ENCODE measurements at regions not wholly inside any gene's neighbourhood (a gene's known extent, or its start where the extent isn't known, plus 50 kb on each side); places are given as distances from the start of the nearest gene placed in this dataset.

DNA sequence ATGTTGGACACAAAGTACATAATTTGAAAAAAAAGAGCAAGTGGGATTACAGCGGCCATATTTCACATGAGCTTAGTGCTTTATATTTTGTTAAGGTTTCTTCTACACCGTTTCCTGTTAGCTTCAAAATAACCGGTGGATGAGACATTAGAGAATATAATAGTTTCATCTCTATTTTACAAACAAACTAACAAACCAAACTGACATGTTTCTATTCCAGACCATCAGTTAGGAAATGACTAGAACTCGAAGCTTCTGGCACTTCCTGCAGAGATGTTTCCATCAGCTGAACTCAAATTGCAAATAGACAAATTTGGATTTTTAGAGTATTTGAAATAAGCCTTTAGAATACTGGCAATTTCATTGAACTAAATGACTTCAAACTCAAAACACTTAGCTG, 86.5 kb downstream of the MTRR start:
- Mint-ChIP-seq H3K27me3 (ENCODE audit: low read depth) (no peaks in the 10 kb centered on the region), H3K27ac (no peak overlapping the region), H3K4me3 (no peak overlapping the region), H3K9me3 (ENCODE audit: insufficient read depth) (no peaks in the 10 kb centered on the region), H3K36me3 (ENCODE audit: low read depth) (no peaks in the 10 kb centered on the region), H3K4me1 (ENCODE audit: low read depth) (no peaks in the 10 kb centered on the region)
- ChIA-PET CTCF (interaction anchor here (1.0 kb wide), 1 partner anchor 28 kb away, joined by 3 read pairs; no protein-coding TSS in a partner anchor), POLR2A (no interaction called here)
- no peak for ATAC-seq
- DNase-seq, result no peak

DNA sequence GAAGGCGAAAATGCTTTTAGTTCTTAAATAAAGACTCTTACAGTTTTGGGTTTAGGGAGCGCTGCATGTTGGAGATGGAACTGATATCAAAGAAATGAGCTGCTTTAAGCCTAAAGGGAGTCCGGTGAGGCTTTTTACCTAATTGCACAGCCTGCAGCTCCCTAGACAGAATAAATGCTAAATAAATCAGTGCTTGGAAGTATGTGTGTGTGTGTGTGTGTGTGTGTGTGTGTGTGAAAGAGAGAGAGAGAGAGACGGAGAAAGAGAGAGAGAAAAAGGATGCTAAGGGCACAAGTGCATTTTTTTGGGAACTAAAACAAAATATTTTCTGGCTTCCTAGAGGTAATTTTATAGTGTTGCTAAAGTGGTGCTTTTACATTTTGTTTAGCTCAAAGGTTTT, 88.4 kb downstream of the MTRR start:
- Mint-ChIP-seq H3K4me1 (ENCODE audit: low read depth) (no peaks in the 10 kb centered on the region), H3K27me3 (ENCODE audit: low read depth) (no peaks in the 10 kb centered on the region), H3K36me3 (ENCODE audit: low read depth) (no peaks in the 10 kb centered on the region), H3K4me3 (no peak overlapping the region), H3K9me3 (ENCODE audit: insufficient read depth) (no peaks in the 10 kb centered on the region), H3K27ac (no peak overlapping the region)
- ATAC-seq (no peak), DNase-seq (no peak)
- ChIA-PET CTCF (no interaction called here), POLR2A (no interaction called here)

DNA sequence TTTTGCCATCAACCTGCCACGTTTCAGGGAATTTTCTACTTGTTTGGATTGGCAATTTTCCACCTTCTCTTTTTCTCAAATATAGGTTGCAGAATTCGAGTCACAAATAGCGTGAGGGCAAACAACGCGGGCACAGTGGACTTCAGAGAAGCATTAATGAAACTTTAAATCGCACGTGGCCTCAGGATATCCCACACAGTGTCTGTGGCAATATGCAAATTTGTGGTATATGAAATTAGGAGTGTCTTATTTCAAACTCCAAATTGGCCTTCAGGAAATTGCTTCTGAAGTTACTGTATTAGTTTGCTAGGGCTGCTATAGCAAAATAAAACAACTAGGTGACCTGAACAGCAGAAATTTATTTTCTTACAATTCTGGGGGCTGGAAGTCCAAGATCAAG, 91.2 kb downstream of the MTRR start:
- Mint-ChIP-seq H3K4me3 (no peak overlapping the region), H3K9me3 (ENCODE audit: insufficient read depth) (no peaks in the 10 kb centered on the region), H3K4me1 (ENCODE audit: low read depth) (no peaks in the 10 kb centered on the region), H3K36me3 (ENCODE audit: low read depth) (no peaks in the 10 kb centered on the region), H3K27me3 (ENCODE audit: low read depth) (no peaks in the 10 kb centered on the region), H3K27ac (no peak overlapping the region)
- DNase-seq (no peak), ATAC-seq (no peak)
- CTCF ChIA-PET, result no interaction called here
- POLR2A ChIA-PET, result no interaction called here

DNA sequence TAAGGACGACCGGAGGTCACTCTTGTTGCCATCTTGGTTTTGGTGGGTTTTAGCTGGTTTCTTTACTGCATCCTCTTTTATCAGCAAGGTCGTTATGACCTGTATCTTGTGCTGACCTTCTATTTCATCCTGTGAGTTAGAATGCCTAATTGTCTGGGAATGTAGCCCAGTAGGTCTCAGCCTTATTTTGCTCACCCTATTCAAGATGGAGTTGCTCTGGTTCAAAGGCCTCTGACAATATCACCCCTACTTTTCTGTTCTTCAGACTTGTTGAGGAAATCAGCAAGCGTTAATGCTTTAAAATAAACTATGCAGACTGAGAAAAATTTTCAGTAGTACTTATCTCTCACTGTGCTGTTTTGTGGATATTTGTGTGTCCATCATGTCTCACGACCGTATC, 92.6 kb downstream of the MTRR start:
- DNase-seq, result no peak
- Mint-ChIP-seq H3K4me1 (ENCODE audit: low read depth) (no peaks in the 10 kb centered on the region), H3K9me3 (ENCODE audit: insufficient read depth) (no peaks in the 10 kb centered on the region), H3K4me3 (no peak overlapping the region), H3K27me3 (ENCODE audit: low read depth) (no peaks in the 10 kb centered on the region), H3K36me3 (ENCODE audit: low read depth) (no peaks in the 10 kb centered on the region), H3K27ac (no peak overlapping the region)
- ATAC-seq, result no peak
- CTCF ChIA-PET, result no interaction called here
- POLR2A ChIA-PET, result no interaction called here

DNA sequence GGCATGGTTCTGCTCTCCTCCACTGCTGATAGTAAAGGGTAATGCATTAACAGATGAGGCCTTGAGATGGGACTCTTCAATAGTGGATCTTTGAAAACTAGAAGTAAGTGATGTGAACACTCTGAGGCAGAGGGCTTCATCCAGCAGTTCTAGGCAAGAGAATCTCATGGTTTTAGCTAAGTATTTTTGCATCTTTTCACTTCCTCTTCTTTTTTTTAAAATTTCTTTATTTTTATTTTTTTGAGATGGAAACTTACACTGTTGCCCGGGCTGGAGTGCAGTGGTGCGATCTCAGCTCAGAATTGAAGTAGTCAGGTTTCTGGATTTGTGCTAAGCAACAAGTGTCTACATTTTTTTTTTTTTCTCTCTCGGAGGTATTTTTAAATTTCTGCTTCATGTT, 101.9 kb downstream of the MTRR start:
- POLR2A ChIA-PET, result no interaction called here
- Mint-ChIP-seq H3K36me3 (ENCODE audit: low read depth) (no peaks in the 10 kb centered on the region), H3K27ac (no peak overlapping the region), H3K27me3 (ENCODE audit: low read depth) (peaks cover 2% of the 10 kb centered on the region), H3K4me1 (ENCODE audit: low read depth) (no peaks in the 10 kb centered on the region), H3K4me3 (no peak overlapping the region), H3K9me3 (ENCODE audit: insufficient read depth) (no peaks in the 10 kb centered on the region)
- DNase-seq (no peak), ATAC-seq (no peak)
- CTCF ChIA-PET, result no interaction called here

DNA sequence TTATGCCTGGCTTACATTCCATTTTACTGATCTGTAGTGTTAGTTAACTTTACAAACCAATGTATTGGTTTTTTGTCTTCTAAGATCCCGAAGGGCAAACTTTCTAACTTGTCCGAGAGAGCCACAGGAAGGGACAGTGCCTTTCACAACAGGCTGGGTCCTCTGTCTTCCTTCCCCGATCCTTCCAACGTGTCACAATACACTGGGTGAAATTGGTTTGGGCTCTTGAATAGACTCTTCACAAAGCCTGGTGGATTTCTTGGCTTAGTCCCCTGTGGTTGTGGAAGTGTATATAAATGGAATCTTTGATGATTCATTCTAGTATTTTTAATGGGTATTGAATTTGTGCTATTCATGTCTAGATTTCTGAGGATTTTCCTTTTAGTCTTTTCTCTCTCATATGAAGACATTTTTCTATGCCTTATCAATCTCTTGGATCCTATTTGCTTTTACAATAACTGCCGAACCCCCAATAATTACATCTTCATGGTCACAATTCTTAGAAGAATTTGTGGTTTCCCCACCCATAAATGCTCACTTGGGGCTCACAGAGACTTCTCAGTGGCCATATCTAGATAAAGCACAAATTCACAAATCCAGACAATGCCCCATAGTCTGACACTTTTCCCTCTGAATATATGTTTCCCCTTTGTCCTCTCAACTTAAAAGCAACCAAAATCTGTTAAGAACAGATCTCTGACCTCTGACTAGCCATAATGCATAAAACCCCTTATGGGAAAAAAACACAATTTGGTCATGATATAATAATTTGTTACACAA, 107.7 kb downstream of the MTRR start:
- ATAC-seq (no peak), DNase-seq (no peak)
- Mint-ChIP-seq H3K27me3 (ENCODE audit: low read depth) (no peaks in the 10 kb centered on the region), H3K4me3 (no peak overlapping the region), H3K9me3 (ENCODE audit: insufficient read depth) (no peaks in the 10 kb centered on the region), H3K4me1 (ENCODE audit: low read depth) (no peaks in the 10 kb centered on the region), H3K27ac (no peak overlapping the region), H3K36me3 (ENCODE audit: low read depth) (no peaks in the 10 kb centered on the region)
- POLR2A ChIA-PET, result no interaction called here
- CTCF ChIA-PET, result no interaction called here

DNA sequence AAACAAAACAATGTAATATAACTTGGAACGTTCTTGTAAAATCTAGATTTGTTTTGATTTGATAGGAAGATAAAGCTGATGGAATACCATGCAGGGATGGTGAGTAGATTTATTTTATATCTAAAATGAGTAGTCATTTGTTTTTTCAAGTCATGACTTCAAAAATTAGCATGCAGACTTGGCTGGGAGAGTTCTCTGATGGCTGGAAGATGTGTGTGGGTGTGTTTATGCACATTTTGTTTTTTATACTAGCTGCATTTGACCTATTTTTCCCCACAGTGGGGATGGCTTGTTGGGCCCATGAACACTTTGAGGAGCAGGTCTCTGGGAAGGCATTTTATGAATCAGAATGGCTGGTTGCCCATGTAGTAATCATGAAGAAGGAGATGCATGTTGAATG, 109.2 kb downstream of the MTRR start:
- POLR2A ChIA-PET, result no interaction called here
- DNase-seq (no peak), ATAC-seq (no peak)
- Mint-ChIP-seq H3K36me3 (ENCODE audit: low read depth) (no peaks in the 10 kb centered on the region), H3K4me3 (no peak overlapping the region), H3K27ac (no peak overlapping the region), H3K9me3 (ENCODE audit: insufficient read depth) (no peaks in the 10 kb centered on the region), H3K27me3 (ENCODE audit: low read depth) (no peaks in the 10 kb centered on the region), H3K4me1 (ENCODE audit: low read depth) (no peaks in the 10 kb centered on the region)
- CTCF ChIA-PET, result interaction anchor here (0.6 kb wide), 1 partner anchor 317 kb away, joined by 3 read pairs; no protein-coding TSS in a partner anchor

DNA sequence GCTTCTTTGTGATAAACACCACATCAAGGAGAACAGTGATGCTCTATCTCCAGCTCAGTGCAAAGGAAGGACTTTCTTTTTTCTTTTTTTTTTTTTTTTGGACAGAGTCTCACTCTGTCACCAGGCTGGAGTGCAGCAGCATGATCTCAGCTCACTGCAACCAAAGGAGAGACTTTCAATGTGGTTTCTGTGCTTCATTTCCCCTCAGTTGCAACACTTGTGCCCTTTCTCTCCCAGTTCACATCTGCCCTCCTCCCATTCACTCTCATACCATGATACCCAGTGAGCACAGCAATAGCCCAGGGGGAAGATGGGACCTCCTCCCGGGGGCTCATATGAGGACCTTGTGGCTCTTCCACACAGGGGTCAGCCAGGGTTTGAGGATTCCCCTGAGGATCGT, 110.0 kb downstream of the MTRR start:
- no peaks in the 10 kb centered on the region for H3K4me1 Mint-ChIP-seq (ENCODE audit: low read depth)
- H3K36me3 Mint-ChIP-seq (ENCODE audit: low read depth), result no peaks in the 10 kb centered on the region
- no peaks in the 10 kb centered on the region for H3K27me3 Mint-ChIP-seq (ENCODE audit: low read depth)
- DNase-seq (no peak), ATAC-seq (no peak)
- H3K9me3 Mint-ChIP-seq (ENCODE audit: insufficient read depth), result no peaks in the 10 kb centered on the region
- no peak overlapping the region for H3K4me3 Mint-ChIP-seq
- H3K27ac Mint-ChIP-seq, result no peak overlapping the region
- ChIA-PET POLR2A (no interaction called here), CTCF (interaction anchor here (0.6 kb wide), 1 partner anchor 318 kb away, joined by 3 read pairs; no protein-coding TSS in a partner anchor)

DNA sequence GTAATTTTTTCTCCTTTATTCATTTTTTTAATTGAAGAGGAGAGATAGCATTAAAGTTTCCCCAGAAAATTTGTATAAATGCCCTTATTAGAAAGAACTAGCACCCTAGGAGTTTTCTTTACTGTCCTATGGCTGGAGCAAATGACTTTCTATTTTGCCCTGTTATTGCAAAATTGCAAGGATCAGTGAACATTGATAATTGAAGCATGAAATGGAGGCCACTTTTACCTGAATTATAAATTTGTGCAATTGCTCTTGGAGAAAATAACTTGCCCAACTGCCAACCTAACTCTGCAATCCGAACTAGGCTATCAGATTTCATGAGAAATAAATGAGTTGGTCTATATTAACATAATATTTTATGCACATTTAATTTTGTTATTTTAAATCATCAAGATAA, 111.9 kb downstream of the MTRR start:
- POLR2A ChIA-PET, result no interaction called here
- Mint-ChIP-seq H3K27me3 (ENCODE audit: low read depth) (no peaks in the 10 kb centered on the region), H3K27ac (no peak overlapping the region), H3K36me3 (ENCODE audit: low read depth) (no peaks in the 10 kb centered on the region), H3K9me3 (ENCODE audit: insufficient read depth) (no peaks in the 10 kb centered on the region), H3K4me3 (no peak overlapping the region), H3K4me1 (ENCODE audit: low read depth) (no peaks in the 10 kb centered on the region)
- ATAC-seq, result no peak
- no peak for DNase-seq
- CTCF ChIA-PET, result no interaction called here

DNA sequence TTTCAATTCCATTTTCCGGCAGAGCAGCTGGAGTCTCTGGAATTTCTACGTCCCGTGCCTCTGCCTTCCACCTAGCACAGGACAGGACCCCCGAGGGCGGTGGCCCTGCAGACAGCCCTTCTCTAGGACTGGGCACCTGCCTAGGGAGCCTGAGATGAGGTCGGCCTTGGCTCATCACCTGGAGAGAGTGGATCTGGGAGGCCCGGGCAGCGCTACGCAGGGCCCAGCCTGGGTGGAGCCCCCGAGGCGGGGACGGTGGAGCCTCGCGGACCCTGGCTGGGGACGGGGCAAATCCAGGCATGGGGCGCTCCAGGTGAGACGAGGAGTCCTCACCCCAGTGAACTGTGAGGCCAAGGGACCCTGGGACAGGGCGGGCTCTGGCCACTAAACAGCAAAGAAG, 114.5 kb downstream of the MTRR start:
- CTCF ChIA-PET, result no interaction called here
- H3K4me1 Mint-ChIP-seq (ENCODE audit: low read depth), result no peaks in the 10 kb centered on the region

DNA sequence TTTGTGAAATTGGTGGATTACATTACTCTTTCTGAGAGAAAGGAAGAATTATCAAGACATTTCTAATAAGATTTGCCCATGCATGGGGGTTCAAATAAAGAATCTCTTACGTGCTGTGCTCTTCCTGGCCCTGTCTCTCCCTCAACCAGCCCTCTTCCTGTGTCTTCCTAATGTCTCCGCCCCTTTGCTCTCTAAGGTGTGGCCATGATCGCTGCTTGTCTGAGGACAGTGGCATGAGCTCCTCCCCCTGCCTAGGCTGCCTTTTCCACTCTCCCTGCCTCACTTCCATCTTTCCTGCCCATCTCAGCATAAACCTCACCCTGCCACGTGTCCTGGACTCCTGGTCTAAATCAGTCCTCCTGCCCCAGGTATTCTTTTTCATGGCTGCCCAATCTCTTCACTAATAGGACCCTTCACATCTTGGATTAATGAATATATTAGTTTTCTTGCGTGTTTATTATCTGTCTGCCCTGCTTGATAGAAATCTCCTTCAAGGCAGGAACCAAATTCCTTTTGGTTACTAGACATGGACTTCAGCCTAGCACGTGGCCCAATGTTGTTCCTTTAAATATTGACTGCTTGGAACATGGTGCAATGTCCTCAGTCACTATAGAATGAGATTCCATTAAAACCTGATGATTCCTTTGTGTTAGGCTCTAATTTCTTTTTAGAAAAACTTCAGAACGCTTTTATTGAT, 122.3 kb downstream of the MTRR start:
- no peaks in the 10 kb centered on the region for H3K36me3 Mint-ChIP-seq (ENCODE audit: low read depth)
- no peaks in the 10 kb centered on the region for H3K9me3 Mint-ChIP-seq (ENCODE audit: insufficient read depth)
- no peak for DNase-seq

More for the DNA sequence above, 114.5 kb downstream of the MTRR start:
- no peaks in the 10 kb centered on the region for H3K36me3 Mint-ChIP-seq (ENCODE audit: low read depth)
- POLR2A ChIA-PET, result no interaction called here
- H3K27ac Mint-ChIP-seq, result no peak overlapping the region
- no peaks in the 10 kb centered on the region for H3K27me3 Mint-ChIP-seq (ENCODE audit: low read depth)
- H3K9me3 Mint-ChIP-seq (ENCODE audit: insufficient read depth), result no peaks in the 10 kb centered on the region
- no peak for DNase-seq
- H3K4me3 Mint-ChIP-seq, result no peak overlapping the region
- ATAC-seq, result no peak

DNA sequence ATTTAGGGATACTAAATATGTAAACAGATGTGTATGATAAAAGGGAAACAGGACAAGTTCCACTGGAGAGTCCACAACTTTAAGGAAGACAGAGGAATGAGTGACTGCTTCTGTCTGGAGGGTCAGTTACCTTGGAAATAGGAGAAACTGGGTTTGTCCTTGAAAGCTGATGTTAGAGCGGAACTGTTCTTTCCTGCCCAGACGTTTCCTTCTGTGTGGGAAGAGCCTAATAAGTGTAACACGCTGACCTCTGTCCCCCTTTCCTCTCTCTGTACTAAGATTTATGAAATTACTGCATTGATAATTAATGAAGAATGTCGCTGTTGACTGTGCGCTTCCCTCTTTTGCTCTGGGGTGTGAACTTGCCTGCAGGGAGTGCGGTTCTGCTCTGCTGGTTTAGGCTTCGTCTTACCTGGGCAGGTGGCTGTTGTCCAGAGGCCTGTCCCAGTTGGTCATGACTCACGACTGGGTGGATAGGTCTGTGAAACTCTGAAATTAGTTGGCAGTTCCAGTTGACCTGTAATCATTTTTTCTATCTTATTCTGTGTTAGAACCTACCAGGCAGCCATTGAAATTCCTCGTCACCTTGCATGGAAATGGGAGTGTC, 126.8 kb downstream of the MTRR start:
- no peak overlapping the region for H3K27ac Mint-ChIP-seq
- H3K4me1 Mint-ChIP-seq (ENCODE audit: low read depth), result no peaks in the 10 kb centered on the region
- no peaks in the 10 kb centered on the region for H3K9me3 Mint-ChIP-seq (ENCODE audit: insufficient read depth)

More for the DNA sequence above, 122.3 kb downstream of the MTRR start:
- Mint-ChIP-seq H3K27ac (no peak overlapping the region), H3K4me1 (ENCODE audit: low read depth) (no peaks in the 10 kb centered on the region), H3K27me3 (ENCODE audit: low read depth) (no peaks in the 10 kb centered on the region), H3K4me3 (no peak overlapping the region)
- ChIA-PET POLR2A (no interaction called here), CTCF (interaction anchor here (0.6 kb wide), 1 partner anchor 25 kb away, joined by 3 read pairs; no protein-coding TSS in a partner anchor)
- ATAC-seq, result no peak

More for the DNA sequence above, 126.8 kb downstream of the MTRR start:
- ChIA-PET POLR2A (interaction anchor here (0.7 kb wide), 1 partner anchor 1235 kb away, joined by 3 read pairs; no protein-coding TSS in a partner anchor), CTCF (no interaction called here)
- H3K27me3 Mint-ChIP-seq (ENCODE audit: low read depth), result no peaks in the 10 kb centered on the region
- H3K4me3 Mint-ChIP-seq, result no peak overlapping the region
- H3K36me3 Mint-ChIP-seq (ENCODE audit: low read depth), result no peaks in the 10 kb centered on the region
- DNase-seq (no peak), ATAC-seq (no peak)

Measured in activated CD8-positive, alpha-beta T cell treated with anti-CD3 and anti-CD28 coated beads, Interleukin-2, amount 10 ng/mL, durations not matched to agents 7 days and 5 days (primary cell).